NCI-H345 (cell line): ENCODE measurements at regions not wholly inside any gene's neighbourhood (a gene's known extent, or its start where the extent isn't known, plus 50 kb on each side); places are given as distances from the start of the nearest gene placed in this dataset.
"Not testable (repeated sequence)": the region's sequence is repeated elsewhere in the genome, so short reads cannot be mapped to it uniquely, and the experiment has no call there.

Experiments used
- DNase-seq: peaks from one replicate; lab custom pipeline; 2025; lab: John Stamatoyannopoulos, UW

DNA sequence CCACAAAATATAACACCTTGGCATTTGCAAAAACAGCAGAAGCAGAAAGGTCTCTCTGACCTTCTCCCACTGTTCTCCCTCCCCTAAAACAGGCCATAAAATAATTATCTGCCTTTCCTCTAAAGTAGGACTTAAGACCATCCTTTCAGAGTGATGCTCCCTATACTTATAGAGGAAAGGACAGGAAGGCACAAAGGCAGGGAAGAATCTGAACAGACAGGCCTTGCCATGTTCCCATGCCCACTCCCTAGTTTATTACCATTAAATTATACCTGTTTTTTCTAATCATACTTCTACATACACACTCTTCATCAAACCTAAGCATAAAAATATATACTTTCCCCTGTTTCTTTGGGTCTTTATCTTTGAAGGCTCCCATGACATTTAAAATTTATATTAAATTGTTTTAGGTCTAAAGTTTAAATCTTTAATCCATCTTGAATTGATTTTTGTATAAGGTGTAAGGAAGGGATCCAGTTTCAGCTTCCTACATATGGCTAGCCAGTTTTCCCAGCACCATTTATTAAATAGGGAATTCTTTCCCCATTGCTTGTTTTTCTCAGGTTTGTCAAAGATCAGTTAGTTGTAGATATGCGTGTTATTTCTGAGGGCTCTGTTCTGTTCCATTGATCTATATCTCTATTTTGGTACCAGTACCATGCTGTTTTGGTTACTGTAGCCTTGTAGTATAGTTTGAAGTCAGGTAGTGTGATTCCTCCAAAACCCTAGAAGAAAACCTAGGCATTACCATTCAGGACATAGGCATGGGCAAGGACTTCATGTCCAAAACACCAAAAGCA lies 755.8 kb upstream of the ADGRB3 start:
- DNase-seq = not testable (repeated sequence)

DNA sequence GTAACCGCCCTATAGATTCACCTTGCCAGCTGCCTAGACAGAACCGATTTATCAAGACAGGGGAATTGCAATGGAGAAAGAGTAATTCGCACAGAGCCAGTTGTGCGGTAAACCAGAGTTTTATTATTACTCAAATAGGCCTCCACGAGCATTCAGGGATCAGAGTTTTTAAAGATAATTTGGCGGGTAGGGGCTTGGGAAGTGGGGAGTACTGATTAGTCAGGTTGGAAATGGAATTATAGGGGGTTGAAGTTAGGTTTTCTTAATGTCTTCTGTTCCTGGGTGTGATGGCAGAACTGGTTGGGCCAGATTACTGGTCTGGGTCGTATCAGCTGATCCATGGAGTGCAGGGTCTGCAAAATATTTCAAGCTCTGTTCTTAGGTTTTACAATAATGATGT lies 756.9 kb upstream of the ADGRB3 start:
- not testable (repeated sequence) for DNase-seq

DNA sequence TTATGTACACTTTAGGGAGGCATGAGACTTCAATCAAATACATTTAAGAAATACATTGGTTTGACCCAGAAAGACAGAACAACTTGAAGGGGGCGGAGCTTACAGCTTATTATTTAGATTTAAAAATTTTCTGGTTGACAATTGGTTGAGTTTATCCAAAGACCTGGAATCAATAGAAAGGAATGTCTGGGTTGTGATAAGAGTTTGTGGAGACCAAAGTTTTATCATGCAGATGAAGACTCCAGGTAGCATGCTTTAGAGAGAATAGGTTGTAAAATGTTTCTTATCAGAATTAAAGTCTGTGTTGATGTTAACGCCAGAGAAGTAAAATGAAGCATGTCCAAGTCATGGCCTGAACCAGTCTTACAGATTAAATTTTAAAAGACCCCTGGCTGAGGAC lies 757.8 kb upstream of the ADGRB3 start:
- DNase-seq = no peak

DNA sequence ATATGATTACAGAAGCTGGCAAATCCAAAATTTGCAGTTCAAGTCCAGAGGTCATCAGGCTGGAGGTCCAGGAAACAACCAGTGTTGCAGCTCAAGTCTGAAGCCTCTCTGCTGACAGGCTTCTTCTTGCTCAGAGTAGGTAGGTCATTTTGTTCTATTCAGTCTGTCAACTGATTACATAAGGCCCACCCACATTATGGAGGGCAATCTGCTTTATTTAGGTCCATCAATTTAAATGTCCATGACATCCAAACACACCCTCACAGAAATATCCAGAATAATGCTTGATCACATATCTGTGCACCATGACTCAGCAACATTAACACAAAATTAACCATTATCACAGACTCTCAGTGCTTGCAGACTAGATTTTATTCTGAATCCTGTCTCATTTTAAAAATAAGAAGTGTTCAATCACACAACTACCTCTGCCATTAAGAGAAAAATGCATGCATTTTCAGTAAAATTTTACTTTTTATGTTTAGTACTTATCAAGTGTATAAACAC lies 759.2 kb upstream of the ADGRB3 start:
- no peak for DNase-seq

DNA sequence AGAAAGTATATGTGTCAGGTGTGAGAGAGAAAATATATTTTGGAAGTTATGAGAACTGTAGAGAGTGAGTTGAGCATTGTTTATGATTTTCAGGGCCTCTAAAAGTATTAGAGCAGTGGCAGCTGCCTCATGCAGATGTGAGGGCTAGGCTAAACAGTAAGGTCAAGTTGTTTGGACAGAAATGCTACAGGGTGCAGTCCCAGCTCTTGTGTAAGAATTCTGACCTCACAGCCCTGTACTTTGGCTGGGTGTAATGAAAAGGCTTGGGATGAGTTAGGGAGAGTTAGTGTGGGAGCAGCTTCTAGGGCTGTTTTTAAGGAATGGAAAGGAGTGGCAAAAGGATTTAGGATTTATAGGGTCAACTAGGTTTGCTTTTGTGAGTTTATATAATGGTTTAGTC lies 764.8 kb upstream of the ADGRB3 start:
- DNase-seq = no peak

DNA sequence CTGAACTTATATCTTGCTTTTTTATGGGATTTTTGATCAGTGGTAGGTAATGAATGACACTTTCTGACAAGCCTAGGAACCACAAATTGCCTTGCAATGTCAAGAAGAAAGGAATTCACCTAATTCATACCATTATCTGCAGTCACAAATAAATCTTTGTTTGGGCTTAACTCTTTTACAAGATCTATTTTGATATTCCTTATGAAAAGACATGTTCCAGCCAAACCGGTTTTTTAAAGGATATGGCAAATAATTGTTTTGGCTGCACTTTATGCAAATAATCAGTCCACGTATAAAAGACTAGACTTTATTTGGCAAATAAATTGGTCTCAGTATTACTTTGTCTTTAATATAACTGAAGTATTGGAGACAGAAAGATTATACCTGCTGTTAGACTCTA lies 771.7 kb upstream of the ADGRB3 start:
- no peak for DNase-seq

DNA sequence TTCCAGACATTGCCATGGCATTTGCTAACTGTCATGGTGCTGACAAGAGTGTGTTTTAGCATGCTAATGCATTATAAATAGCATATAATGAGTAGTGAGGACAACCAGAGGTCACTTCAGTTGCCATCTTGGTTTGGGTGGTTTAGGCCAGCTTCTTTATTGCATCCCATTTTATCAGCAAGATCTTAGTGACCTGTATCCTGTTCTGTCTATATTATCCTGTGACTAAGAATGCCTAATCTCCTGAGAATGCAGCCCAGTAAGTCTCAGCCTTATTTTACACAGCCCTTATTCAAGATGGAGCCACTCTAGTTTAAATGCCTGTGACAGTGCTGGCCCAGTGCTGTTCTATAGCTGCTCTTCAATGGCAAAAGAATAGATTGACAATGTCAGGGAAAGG lies 781.0 kb upstream of the ADGRB3 start:
- DNase-seq = no peak

DNA sequence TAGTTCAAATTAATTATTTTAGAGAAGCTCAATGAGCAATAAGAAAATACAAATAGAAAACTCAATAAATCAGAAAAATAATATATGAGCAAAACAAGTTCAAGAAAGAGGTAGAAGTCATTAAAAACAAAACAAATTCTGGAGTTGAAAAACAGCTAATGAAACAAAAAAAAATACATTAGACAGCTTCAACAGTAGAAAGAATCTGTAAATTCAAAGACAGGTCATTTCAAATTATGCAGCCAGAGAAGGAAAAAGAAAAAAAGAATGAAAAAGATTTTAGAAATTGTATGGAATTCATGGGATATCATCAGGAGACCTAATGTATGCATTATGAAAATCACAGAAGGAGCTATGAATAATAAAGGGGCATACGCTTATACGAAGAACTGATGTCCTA lies 795.3 kb upstream of the ADGRB3 start:
- no peak for DNase-seq

DNA sequence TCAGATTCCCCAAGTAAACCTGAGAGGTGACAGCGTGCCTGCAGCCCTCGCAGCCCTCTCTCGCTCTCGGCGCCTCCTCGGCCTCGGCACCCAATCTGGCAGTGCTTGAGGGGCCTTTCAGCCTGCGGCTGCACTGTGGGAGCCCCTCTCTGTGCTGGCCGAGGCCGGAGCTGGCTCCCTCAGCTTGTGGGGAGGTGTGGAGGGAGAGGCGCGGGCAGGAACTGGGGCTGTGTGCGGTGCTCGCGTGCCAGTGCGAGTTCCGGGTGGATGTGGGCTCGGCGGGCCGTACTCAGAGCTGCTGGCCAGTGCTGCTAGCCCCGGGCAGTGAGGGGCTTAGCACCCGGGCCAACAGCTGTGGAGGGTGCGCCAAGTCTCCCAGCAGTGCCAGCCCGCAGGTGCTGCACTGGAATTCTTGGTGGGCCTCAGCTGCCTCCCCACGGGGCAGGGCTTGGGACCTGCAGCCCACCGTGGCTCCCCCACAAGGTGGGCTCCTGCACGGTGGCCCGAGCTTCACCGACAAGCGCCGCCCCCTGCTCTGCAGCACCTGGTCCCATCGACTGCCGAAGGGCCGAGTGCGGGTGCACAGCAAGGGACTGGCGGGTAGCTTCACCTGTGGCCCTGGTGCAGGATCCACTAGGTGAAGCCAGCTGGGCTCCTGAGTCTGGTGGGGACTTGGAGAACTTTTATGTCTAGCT lies 809.7 kb upstream of the ADGRB3 start:
- no peak for DNase-seq

DNA sequence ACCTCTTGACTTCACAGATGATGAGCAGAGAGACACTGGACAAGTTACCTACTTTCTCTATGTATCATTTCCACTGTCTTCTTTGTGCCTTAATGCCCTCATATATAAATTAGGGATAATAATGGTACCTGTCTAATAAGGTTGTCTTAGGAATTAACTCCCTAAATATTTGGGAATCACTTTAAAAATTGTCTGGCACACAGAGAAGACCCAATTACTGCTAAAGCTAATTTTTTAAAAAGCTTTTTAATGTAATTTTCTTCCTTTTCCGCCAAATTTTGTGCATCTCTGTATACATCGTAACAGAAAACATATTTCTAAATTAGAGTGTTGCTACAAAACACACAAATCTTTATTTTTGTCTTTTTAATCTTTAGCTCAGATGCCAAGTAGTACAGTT lies 816.8 kb upstream of the ADGRB3 start:
- DNase-seq = no peak

DNA sequence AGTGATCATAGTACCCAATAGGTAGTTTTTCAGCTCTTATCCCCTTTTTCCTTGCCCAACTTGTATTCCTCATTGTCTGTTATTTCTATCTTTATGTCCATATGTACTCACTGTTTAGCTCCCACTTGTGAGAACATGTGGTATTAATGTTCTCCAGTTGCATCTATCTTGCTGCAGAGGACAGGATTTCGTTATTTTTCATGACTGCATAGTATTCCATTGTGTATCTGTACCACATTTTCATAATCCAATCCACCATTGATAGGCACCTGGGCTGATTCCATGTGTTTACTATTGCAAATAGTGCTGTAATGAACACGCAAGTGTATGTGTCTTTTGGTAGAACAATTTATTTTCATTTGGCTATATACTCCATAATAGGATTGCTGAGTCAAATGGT lies 819.5 kb upstream of the ADGRB3 start:
- DNase-seq = no peak

DNA sequence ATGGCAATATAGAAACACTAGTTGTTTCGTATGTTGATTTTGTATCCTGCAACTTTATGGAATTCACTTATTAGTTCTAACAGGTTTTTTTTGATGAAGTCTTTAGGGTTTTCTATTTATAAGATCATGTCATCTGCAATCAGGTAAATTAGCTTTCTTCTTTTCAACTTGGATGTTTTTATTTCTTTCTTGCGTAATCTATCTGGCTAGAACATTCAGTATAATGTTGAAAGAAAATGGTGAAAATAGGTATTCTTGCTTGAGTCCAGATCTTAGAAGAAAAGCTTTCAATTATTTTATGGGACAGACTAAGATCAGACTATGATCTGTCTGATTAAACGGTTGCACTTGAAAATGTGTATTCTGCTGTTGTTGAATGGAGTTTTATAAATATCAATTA lies 820.8 kb upstream of the ADGRB3 start:
- DNase-seq = no peak

DNA sequence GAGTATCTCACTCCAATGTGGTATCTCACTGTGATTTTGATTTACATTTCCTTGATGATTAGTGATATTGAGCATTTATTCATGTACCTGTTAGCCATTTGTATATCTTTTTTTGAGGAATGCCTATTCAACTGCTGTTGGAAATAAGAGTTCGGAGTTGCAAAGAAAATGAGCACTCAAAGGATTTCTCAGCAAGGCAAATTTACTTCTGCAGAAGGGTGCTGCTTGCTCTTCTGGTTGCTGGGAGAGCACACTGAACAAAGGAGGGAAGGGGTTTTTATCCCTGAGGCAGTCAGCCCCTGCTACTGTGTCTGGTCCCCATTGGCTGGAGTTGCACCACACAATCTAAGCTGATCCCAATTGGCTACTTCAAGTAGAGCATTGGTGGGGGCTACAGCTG lies 822.4 kb upstream of the ADGRB3 start:
- no peak for DNase-seq

DNA sequence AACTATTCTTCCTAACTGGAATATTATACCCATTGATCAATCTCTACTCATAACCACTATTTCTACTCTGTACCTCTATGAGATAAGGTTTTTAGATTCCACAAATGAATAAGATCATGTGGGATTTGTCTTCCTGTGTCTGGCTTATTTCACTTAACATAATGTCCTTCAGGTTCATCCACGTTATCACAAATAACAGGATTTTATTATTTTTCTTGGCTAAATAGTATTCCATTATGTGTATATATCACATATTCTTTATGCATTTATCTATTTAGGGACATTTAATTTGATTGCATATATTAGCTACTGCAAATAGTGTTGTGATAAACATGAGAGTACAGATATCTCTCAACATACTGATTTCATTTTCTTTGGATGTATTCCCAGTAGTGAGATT lies 823.0 kb upstream of the ADGRB3 start:
- no peak for DNase-seq

DNA sequence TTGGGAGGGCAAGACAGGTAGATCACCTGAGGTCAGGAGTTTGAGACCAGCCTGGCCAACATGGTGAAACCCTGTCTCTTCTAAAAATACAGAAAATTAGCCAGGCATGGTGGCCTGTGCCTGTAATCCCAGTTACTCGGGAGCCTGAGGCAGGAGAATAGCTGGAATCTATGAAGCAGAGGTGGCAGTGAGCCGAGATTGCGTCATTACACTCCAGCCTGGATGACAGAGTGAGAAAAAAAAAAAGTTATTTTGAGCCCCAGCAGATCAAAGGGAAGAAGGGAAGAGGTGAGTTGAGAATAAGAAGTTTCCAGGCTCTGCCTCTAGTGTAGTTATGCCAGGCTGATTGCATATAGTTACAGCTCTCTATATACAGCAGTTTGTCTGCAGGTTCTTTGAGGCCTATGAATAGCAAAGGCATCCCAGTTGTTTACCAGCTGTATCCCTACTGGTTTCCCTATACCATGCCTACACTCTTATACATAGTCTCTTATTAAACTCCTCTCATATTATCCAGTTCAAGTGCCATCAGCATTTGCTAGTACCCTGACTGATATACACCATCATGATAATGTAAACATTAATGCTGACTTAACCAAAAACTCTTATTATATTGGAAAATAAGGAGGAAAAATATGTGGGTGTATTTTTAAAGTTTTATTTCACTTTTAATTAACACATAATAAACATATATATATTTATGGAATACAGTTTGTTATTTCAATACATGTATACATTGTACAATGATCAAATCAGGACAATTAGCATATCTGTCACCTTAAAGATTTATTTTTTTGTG lies 823.6 kb upstream of the ADGRB3 start:
- no peak for DNase-seq

DNA sequence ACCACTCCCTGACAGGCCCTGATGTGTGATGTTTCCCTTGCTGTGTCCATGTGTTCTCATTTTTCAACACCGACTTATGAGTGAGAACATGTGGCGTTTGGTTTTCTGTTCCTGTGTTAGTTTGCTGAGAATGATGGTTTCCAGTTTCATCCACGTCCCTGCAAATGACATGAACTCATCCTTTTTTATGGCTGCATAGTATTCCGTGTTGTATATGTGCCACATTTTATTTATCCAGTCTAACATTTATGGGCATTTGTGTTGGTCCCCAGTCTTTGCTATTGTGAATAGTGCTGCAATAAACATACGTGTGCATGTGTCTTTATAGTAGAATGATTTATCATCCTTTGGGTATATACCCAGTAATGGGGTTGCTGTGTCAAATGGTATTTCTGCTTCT lies 830.3 kb upstream of the ADGRB3 start:
- DNase-seq = not testable (repeated sequence)

DNA sequence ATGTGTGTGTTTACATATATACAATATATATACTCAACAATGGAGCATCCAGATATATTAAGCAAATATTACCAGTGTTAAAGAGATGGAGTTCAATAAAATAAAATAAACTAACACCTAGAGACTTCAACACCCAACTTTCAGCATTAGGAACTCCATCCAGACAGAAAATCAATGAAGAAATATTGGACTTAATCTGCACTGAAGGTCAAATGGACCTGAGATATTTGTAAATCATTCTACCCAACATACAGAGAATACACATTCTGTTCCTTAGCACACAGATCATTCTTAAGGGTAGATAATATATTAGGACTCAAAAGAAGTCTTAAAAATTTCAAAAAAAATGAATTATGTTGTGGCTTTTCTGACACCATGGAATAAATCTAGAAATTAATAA lies 832.3 kb upstream of the ADGRB3 start:
- DNase-seq = no peak

DNA sequence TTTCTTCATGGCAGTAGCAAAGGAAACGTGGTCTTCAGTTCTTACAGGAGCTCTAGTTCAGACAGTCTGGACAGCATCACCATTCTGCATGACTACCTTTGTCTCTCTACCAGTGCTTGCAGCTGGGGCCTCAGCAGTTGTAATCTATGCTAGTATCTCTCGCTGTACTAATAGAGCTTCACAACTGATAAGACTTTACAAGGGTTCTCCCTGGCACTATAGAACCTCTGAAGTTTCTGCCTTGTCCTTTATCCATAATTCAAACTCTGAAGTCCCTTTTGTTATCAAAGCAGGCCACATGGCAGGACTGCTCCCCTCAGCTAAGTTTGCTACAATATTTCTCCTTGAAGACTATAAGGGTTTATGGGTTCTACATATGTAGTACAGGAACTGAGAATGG lies 842.1 kb upstream of the ADGRB3 start:
- DNase-seq = no peak

DNA sequence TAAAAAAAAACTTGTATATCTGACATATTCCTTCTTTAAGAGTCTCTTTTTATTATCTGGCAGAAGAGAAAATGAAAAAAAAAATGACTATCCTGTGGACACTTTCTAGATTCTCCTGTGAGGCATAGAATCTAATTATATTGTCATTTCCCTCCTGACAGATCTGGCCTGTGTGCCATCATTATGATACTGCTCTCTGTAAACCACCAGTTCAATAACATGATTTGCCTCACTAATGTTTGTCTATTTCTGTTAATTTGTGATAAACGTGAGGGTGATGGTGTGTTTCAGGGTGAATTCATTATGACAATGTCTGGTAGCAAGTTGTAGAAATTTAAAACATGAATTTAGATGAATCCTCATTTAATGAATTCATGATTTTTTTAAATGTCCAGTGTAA lies 844.5 kb upstream of the ADGRB3 start:
- no peak for DNase-seq

DNA sequence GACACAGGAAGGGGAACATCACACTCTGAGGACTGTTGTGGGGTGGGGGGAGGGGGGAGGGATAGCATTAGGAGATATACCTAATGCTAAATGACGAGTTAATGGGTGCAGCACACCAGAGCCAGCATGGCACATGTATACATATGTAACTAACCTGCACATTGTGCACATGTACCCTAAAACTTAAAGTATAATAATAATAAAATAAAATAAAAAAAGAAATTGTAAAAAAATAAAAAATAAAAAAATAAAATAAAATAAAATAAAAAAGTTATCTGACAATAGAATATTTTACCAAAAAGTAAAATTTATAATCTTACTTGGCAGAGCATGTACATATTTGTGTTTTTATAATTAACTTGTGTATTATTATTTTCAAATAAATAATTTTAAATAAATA lies 848.0 kb upstream of the ADGRB3 start:
- not testable (repeated sequence) for DNase-seq

DNA sequence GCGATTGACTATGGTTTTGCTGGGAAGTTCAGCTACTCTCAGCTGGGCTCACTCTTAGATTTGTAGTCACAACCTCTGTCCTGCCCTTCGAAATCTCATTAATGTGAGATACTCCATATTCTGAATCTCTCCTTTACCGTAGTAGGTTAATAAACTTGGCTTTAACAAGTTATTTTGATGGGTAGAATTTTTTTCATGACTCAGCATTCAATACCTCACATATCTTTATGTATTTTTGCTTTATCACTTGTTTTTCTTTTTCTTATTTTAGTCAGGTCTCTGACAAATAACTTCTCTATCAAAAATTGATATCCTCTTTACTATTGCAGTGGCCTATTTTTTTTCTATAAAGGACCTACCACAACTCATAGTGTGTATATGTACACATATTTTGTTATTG lies 855.2 kb upstream of the ADGRB3 start:
- DNase-seq = no peak

DNA sequence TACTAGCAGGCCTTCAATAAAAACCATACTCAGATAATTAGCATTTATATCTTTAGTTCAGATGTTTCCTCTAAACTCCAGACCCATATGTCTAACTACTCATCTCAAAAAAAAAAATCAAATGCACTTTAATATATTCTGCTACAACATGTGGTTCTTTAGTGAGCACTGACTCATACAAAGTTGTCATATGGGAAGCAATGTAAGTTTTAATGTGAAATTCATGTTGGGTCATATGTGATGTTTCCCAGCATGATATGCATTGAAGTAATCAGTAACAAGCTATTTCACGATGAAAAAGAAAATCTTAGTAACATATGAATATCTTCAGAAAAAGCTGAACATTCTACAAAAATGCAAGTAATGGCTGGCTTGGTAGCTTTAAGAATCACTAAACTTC lies 859.7 kb upstream of the ADGRB3 start:
- DNase-seq = no peak

DNA sequence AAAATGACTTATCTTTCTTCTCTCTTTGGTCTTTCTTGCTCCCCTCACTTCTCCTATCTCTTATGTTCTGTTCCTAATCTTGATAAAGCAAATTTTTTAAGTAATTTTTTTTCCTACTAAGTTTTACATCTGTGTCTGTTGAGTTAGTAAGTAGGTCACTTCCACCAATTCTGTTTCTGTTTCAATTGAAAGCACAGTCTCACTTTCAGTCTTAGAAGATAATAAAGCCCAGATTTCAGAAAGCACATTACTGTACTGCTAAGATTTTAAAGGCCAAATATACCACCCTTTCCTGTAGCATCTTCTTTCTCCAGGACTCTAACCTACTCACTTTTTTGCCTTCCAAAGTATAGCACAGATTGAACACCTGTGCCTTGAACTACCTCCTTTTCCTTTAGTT lies 866.1 kb upstream of the ADGRB3 start:
- DNase-seq = no peak
